ENCODE measurements at regions not wholly inside any gene's neighbourhood (a gene's known extent, or its start where the extent isn't known, plus 50 kb on each side); places are given as distances from the start of the nearest gene placed in this dataset.

DNA sequence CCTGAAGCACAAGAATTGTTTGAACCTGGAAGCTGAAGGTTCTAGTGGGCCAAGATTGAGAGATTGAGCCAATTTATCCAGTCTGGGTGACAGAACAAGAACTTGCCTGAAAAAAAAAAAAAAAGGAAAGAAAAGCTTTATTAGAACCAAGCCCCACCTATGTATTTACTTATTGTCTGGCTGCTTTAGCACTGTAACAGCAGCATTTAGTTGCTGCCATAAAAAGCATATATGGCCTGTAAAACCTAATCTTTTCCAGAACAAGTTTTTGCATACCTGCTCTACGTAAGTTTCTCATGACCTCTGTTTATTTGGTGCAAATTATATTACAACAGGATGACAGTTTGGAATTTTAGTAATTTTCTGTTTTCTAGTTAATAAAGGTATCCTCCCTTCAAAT lies 1565.6 kb upstream of the LRRTM1 start:
- TF ChIP-seq, protein P1, sequence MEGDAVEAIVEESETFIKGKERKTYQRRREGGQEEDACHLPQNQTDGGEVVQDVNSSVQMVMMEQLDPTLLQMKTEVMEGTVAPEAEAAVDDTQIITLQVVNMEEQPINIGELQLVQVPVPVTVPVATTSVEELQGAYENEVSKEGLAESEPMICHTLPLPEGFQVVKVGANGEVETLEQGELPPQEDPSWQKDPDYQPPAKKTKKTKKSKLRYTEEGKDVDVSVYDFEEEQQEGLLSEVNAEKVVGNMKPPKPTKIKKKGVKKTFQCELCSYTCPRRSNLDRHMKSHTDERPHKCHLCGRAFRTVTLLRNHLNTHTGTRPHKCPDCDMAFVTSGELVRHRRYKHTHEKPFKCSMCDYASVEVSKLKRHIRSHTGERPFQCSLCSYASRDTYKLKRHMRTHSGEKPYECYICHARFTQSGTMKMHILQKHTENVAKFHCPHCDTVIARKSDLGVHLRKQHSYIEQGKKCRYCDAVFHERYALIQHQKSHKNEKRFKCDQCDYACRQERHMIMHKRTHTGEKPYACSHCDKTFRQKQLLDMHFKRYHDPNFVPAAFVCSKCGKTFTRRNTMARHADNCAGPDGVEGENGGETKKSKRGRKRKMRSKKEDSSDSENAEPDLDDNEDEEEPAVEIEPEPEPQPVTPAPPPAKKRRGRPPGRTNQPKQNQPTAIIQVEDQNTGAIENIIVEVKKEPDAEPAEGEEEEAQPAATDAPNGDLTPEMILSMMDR (conservative IDR thresholded peaks at IDR 0.05; ENCODE audit: low read depth, low read length) = no peak
- TF ChIP-seq EZH2 (IDR thresholded peaks at IDR 0.05; ENCODE audit: borderline replicate concordance, low read depth, low read length, poor library complexity, severe bottlenecking) = no peak

Data from A673 (cell line).